MM.1S (cell line): ENCODE measurements at regions not wholly inside any gene's neighbourhood (a gene's known extent, or its start where the extent isn't known, plus 50 kb on each side); places are given as distances from the start of the nearest gene placed in this dataset.

Experiments
- DNase-seq: peaks from one replicate; pipeline ENCODE4 v3.0.0-alpha.2; 2015
- H2AFZ ChIP-seq: fragments of 300-600 bp; sonication (generic); 2 replicates; pipeline ENCODE4 v1.6.0; 2016; ENCODE audit warnings: antibody characterized with exemption, low read length
- H3F3A ChIP-seq: fragments of 300-600 bp; sonication (generic); 2 replicates; pipeline ENCODE4 v1.6.1; 2016; ENCODE audit warnings: mild to moderate bottlenecking, antibody characterized with exemption, low read length, moderate library complexity, mixed read lengths; ENCODE audit not compliant: insufficient read depth
- H3K27ac ChIP-seq: fragments of 300-600 bp; sonication (generic); 2 replicates; pipeline ENCODE4 v1.5.1; 2016; ENCODE audit warnings: mild to moderate bottlenecking, low read length
- H3K27me3 ChIP-seq: fragments of 300-600 bp; sonication (generic); replicated peaks from 2 replicates; pipeline ENCODE4 v1.6.0; 2016; ENCODE audit warnings: low read length; ENCODE audit not compliant: insufficient read depth
- H3K36me3 ChIP-seq: fragments of 300-600 bp; sonication (generic); replicated peaks from 2 replicates; pipeline ENCODE4 v1.6.1; 2016; ENCODE audit warnings: mild to moderate bottlenecking, low read length, mixed read lengths; ENCODE audit not compliant: insufficient read depth
- H3K4me1 ChIP-seq: fragments of 300-600 bp; sonication (generic); 2 replicates; pipeline ENCODE4 v1.6.1; 2016; ENCODE audit warnings: low read length, mixed read lengths
- H3K4me2 ChIP-seq: fragments of 300-600 bp; sonication (generic); 2 replicates; pipeline ENCODE4 v1.6.0; 2016; ENCODE audit warnings: low read depth, low read length
- H3K4me3 ChIP-seq: fragments of 300-600 bp; sonication (generic); 2 replicates; pipeline ENCODE4 v1.5.1; 2016; ENCODE audit warnings: low read length, mixed read lengths
- H3K79me2 ChIP-seq: fragments of 300-600 bp; sonication (generic); 2 replicates; pipeline ENCODE4 v1.6.1; 2016; ENCODE audit warnings: mixed run types, low read length, mixed read lengths
- H3K9ac ChIP-seq: fragments of 300-600 bp; sonication (generic); 2 replicates; pipeline ENCODE4 v1.6.1; 2016; ENCODE audit warnings: low read length, mixed read lengths
- H3K9me2 ChIP-seq: fragments of 300-600 bp; sonication (generic); replicated peaks from 2 replicates; pipeline ENCODE4 v1.6.1; 2016; ENCODE audit warnings: mild to moderate bottlenecking, low read length, mixed read lengths; ENCODE audit not compliant: insufficient read depth
- H3K9me3 ChIP-seq: fragments of 300-600 bp; sonication (generic); replicated peaks from 2 replicates; pipeline ENCODE4 v1.6.1; 2016; ENCODE audit warnings: mild to moderate bottlenecking, low read length, mixed read lengths; ENCODE audit not compliant: insufficient read depth
- H4K20me1 ChIP-seq: fragments of 300-600 bp; sonication (generic); 2 replicates; pipeline ENCODE4 v1.6.1; 2016; ENCODE audit warnings: mild to moderate bottlenecking, low read length, moderate library complexity, mixed read lengths; ENCODE audit not compliant: insufficient read depth
- CTCF ChIP-seq: fragments of 300-600 bp; sonication (generic); IDR thresholded peaks from 2 replicates; pipeline ENCODE4 v1.5.1; 2016; ENCODE audit warnings: antibody characterized with exemption, low read length, mixed read lengths
- EZH2 ChIP-seq: fragments of 300-600 bp; sonication (generic); optimal IDR thresholded peaks from 2 replicates; pipeline ENCODE3; 2017; ENCODE audit warnings: low read depth, mild to moderate bottlenecking, antibody characterized with exemption, low read length, mixed read lengths
- EZH2phosphoT487 ChIP-seq: fragments of 300-600 bp; sonication (generic); IDR thresholded peaks from 2 replicates; pipeline ENCODE4 v1.6.1; 2018; ENCODE audit warnings: antibody characterized with exemption, low read length

DNA sequence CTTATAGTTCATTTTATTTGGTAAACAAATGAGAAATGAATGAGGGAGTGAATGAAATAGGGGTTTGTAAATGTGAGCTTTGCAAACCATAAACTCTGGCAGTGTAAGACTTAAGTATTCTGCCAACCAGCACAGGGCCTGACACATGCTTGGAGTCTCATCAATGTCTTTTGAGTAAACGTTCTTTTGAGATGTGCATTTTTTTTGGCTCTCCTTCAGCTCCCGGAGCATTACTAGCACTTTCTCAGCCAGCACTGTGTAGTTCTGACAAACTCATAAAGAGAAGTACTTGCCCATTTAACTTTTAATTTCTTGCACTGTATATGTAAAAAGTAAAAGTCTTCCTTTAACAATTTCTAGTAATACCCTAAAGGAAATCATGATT is 245.3 kb downstream of the HS3ST1 start:
- no peak for TF ChIP-seq EZH2
- no peak for TF ChIP-seq EZH2phosphoT487
- TF ChIP-seq CTCF: no peak
- no peak overlapping the region for H3K9ac ChIP-seq
- no peak overlapping the region for H3K27ac ChIP-seq
- no peaks in the 10 kb centered on the region for H3K36me3 ChIP-seq
- H2AFZ ChIP-seq: no peak overlapping the region
- H3K27me3 ChIP-seq: no peaks in the 10 kb centered on the region
- no peak overlapping the region for H3K4me3 ChIP-seq
- no peaks in the 10 kb centered on the region for H3K4me1 ChIP-seq
- H4K20me1 ChIP-seq: no peaks in the 10 kb centered on the region
- no peaks in the 10 kb centered on the region for H3K9me3 ChIP-seq
- no peak overlapping the region for H3K4me2 ChIP-seq
- H3K9me2 ChIP-seq: no peaks in the 10 kb centered on the region
- no peak for DNase-seq
- no peaks in the 10 kb centered on the region for H3F3A ChIP-seq
- H3K79me2 ChIP-seq: no peaks in the 10 kb centered on the region

DNA sequence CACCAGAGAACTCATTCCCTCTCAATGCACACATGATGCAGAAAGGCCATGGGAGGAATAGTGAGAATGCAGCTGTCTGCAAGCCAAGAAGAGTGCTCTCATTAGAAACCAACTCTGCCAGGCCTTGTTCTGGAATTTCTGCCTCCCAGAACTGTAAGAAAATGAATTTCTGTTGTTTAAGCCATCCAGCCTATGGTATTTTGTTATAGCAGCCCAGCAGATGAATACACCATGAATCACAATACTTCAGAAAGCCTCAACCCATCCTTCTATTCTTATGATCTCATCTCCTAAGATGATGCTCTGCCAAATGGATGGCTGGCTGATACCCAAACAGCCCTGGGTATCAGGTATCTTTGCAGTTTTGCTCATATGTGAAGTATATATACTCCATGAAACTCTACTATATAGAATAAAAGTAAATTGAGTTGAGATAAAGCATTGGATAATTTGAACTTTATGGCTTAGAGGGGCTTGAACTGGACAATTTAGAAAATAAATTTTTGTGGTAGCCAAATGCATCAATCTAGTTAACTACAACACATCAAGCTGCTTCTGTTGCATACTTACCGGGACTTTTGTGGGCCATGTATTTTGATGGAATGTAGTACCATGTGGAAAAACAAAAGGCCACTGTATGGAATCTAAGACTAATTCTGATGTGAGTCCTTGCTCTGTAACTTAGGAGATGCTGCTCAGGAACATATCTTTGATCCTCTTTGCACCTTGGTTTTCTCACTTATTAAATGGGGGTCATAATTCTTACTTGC is 245.9 kb downstream of the HS3ST1 start:
- Histone ChIP-seq H3K9me3 (no peaks in the 10 kb centered on the region), H3K27me3 (no peaks in the 10 kb centered on the region), H3K4me1 (no peaks in the 10 kb centered on the region), H3K4me2 (no peak overlapping the region), H3K27ac (no peak overlapping the region), H3F3A (no peaks in the 10 kb centered on the region), H3K9ac (no peak overlapping the region), H4K20me1 (no peaks in the 10 kb centered on the region), H3K9me2 (no peaks in the 10 kb centered on the region), H3K79me2 (no peaks in the 10 kb centered on the region), H3K4me3 (no peak overlapping the region), H2AFZ (no peak overlapping the region), H3K36me3 (no peaks in the 10 kb centered on the region)
- DNase-seq: no peak
- TF ChIP-seq EZH2phosphoT487: no peak

DNA sequence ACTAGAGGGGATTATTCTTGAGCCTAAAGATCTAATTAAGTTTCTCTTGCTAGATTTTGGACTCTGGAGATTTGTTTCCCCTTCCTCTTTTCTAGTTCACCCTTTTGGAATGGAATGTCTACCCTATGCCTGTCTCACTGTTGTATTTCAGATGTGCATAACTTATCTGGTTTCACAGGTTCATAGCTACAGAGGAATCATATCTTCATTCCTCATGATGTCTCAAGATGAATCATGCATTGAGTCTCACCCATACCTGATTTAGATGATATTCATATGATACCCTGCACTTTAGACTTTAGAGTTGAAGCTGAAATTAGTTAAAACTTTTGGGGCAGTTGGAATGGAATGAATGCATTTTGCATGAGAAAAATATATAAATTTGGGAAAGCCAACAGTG is 246.7 kb downstream of the HS3ST1 start:
- no peaks in the 10 kb centered on the region for H3K4me1 ChIP-seq
- H3K4me3 ChIP-seq: no peak overlapping the region
- no peaks in the 10 kb centered on the region for H3K27me3 ChIP-seq
- no peak for TF ChIP-seq CTCF
- TF ChIP-seq EZH2: no peak
- no peak for TF ChIP-seq EZH2phosphoT487
- H4K20me1 ChIP-seq: no peaks in the 10 kb centered on the region
- no peak overlapping the region for H3K4me2 ChIP-seq
- H3K27ac ChIP-seq: no peak overlapping the region
- no peak overlapping the region for H2AFZ ChIP-seq
- DNase-seq: no peak
- no peaks in the 10 kb centered on the region for H3F3A ChIP-seq
- H3K36me3 ChIP-seq: no peaks in the 10 kb centered on the region
- no peak overlapping the region for H3K9ac ChIP-seq
- H3K9me2 ChIP-seq: no peaks in the 10 kb centered on the region
- H3K9me3 ChIP-seq: no peaks in the 10 kb centered on the region
- no peaks in the 10 kb centered on the region for H3K79me2 ChIP-seq

- H3K4me1 ChIP-seq: no peaks in the 10 kb centered on the region
- H3K9me2 ChIP-seq: no peaks in the 10 kb centered on the region
- H3K79me2 ChIP-seq: no peaks in the 10 kb centered on the region
- H4K20me1 ChIP-seq: no peaks in the 10 kb centered on the region
- H3K9ac ChIP-seq: no peak overlapping the region
- no peak overlapping the region for H2AFZ ChIP-seq
- no peak for DNase-seq
- TF ChIP-seq EZH2 (no peak), CTCF (no peak), EZH2phosphoT487 (no peak)
- no peaks in the 10 kb centered on the region for H3K36me3 ChIP-seq
- no peaks in the 10 kb centered on the region for H3F3A ChIP-seq
- H3K4me3 ChIP-seq: no peak overlapping the region
- no peak overlapping the region for H3K27ac ChIP-seq
- no peak overlapping the region for H3K4me2 ChIP-seq
- no peaks in the 10 kb centered on the region for H3K9me3 ChIP-seq
- H3K27me3 ChIP-seq: no peaks in the 10 kb centered on the region
Observed at GRCh38 chr4:11179796-11180195, 248.9 kb downstream of the HS3ST1 start.
